ENCODE measurements at regions not wholly inside any gene's neighbourhood (a gene's known extent, or its start where the extent isn't known, plus 50 kb on each side); places are given as distances from the start of the nearest gene placed in this dataset.

- Histone ChIP-seq H3K79me2 (ENCODE audit: insufficient read depth, low read length) (no peaks in the 10 kb centered on the region), H3K4me2 (ENCODE audit: low read length) (no peak overlapping the region), H3F3A (ENCODE audit: insufficient read depth, low read length) (no peaks in the 10 kb centered on the region), H2AFZ (ENCODE audit: low read length) (no peak overlapping the region), H3K27me3 (ENCODE audit: insufficient read depth, low read length) (no peaks in the 10 kb centered on the region), H3K27ac (ENCODE audit: low read depth, low read length, poor library complexity, severe bottlenecking) (no peak overlapping the region), H4K20me1 (ENCODE audit: insufficient read depth, low read length) (no peaks in the 10 kb centered on the region), H3K36me3 (ENCODE audit: insufficient read depth, low read length) (no peaks in the 10 kb centered on the region), H3K9ac (ENCODE audit: low read length) (no peak overlapping the region), H3K4me3 (ENCODE audit: low read depth, low read length, poor library complexity, severe bottlenecking) (no peak overlapping the region), H3K9me2 (ENCODE audit: low read depth, low read length) (no peaks in the 10 kb centered on the region), H3K9me3 (ENCODE audit: low read length) (no peaks in the 10 kb centered on the region), H3K4me1 (ENCODE audit: insufficient read depth, low read length, severe bottlenecking) (no peaks in the 10 kb centered on the region)
- TF ChIP-seq CTCF (IDR thresholded peaks at IDR 0.05; ENCODE audit: low read length) (no peak), EZH2 (IDR thresholded peaks at IDR 0.05; ENCODE audit: borderline replicate concordance, low read length) (no peak)
These were observed 89.2 kb upstream of the IL33 start for GRCh38 chr9:6126377-6126776.

- Histone ChIP-seq H2AFZ (ENCODE audit: low read length) (no peak overlapping the region), H3K4me3 (ENCODE audit: low read depth, low read length, poor library complexity, severe bottlenecking) (no peak overlapping the region), H3K4me2 (ENCODE audit: low read length) (no peak overlapping the region), H3K4me1 (ENCODE audit: insufficient read depth, low read length, severe bottlenecking) (no peaks in the 10 kb centered on the region), H3K36me3 (ENCODE audit: insufficient read depth, low read length) (no peaks in the 10 kb centered on the region), H3K9me2 (ENCODE audit: low read depth, low read length) (no peaks in the 10 kb centered on the region), H3K27ac (ENCODE audit: low read depth, low read length, poor library complexity, severe bottlenecking) (no peak overlapping the region), H3K9ac (ENCODE audit: low read length) (no peak overlapping the region), H3K9me3 (ENCODE audit: low read length) (no peaks in the 10 kb centered on the region), H3K79me2 (ENCODE audit: insufficient read depth, low read length) (no peaks in the 10 kb centered on the region), H3K27me3 (ENCODE audit: insufficient read depth, low read length) (no peaks in the 10 kb centered on the region), H4K20me1 (ENCODE audit: insufficient read depth, low read length) (no peaks in the 10 kb centered on the region), H3F3A (ENCODE audit: insufficient read depth, low read length) (no peaks in the 10 kb centered on the region)
- no peak for TF ChIP-seq EZH2 (IDR thresholded peaks at IDR 0.05; ENCODE audit: borderline replicate concordance, low read length)
- no peak for TF ChIP-seq CTCF (IDR thresholded peaks at IDR 0.05; ENCODE audit: low read length)
These were observed 92.2 kb upstream of the IL33 start for GRCh38 chr9:6123416-6123815.

- Histone ChIP-seq H3K9me3 (ENCODE audit: low read length) (no peaks in the 10 kb centered on the region), H2AFZ (ENCODE audit: low read length) (no peak overlapping the region)
These were observed 93.9 kb upstream of the IL33 start for GRCh38 chr9:6121707-6122106.

More at GRCh38 chr9:6121707-6122106, 93.9 kb upstream of the IL33 start:
- H3K9me2 ChIP-seq (ENCODE audit: low read depth, low read length): no peaks in the 10 kb centered on the region
- H3K4me2 ChIP-seq (ENCODE audit: low read length): no peak overlapping the region
- H3K27ac ChIP-seq (ENCODE audit: low read depth, low read length, poor library complexity, severe bottlenecking): no peak overlapping the region
- no peaks in the 10 kb centered on the region for H3K79me2 ChIP-seq (ENCODE audit: insufficient read depth, low read length)
- no peaks in the 10 kb centered on the region for H3K36me3 ChIP-seq (ENCODE audit: insufficient read depth, low read length)
- no peaks in the 10 kb centered on the region for H4K20me1 ChIP-seq (ENCODE audit: insufficient read depth, low read length)
- H3K4me1 ChIP-seq (ENCODE audit: insufficient read depth, low read length, severe bottlenecking): no peaks in the 10 kb centered on the region
- TF ChIP-seq EZH2 (IDR thresholded peaks at IDR 0.05; ENCODE audit: borderline replicate concordance, low read length) (no peak), CTCF (IDR thresholded peaks at IDR 0.05; ENCODE audit: low read length) (no peak)
- no peak overlapping the region for H3K4me3 ChIP-seq (ENCODE audit: low read depth, low read length, poor library complexity, severe bottlenecking)
- no peaks in the 10 kb centered on the region for H3F3A ChIP-seq (ENCODE audit: insufficient read depth, low read length)
- no peaks in the 10 kb centered on the region for H3K27me3 ChIP-seq (ENCODE audit: insufficient read depth, low read length)
- H3K9ac ChIP-seq (ENCODE audit: low read length): no peak overlapping the region
